ENCODE measurements at regions not wholly inside any gene's neighbourhood (a gene's known extent, or its start where the extent isn't known, plus 50 kb on each side); places are given as distances from the start of the nearest gene placed in this dataset.
"Not testable (repeated sequence)": the region's sequence is repeated elsewhere in the genome, so short reads cannot be mapped to it uniquely, and the experiment has no call there.

- Histone ChIP-seq H3K9me3 (ENCODE audit: control insufficient read depth, low read length) (no peaks in the 10 kb centered on the region), H3K79me2 (no peaks in the 10 kb centered on the region), H2AFZ (no peak overlapping the region), H3K4me2 (ENCODE audit: low read length) (no peak overlapping the region), H3K36me3 (ENCODE audit: control insufficient read depth, insufficient read depth, low read length) (no peaks in the 10 kb centered on the region), H3K27ac (no peak overlapping the region), H3K9ac (no peak overlapping the region), H3K4me1 (no peaks in the 10 kb centered on the region), H3K27me3 (ENCODE audit: control insufficient read depth, insufficient read depth, low read length) (no peaks in the 10 kb centered on the region), H3K4me3 (ENCODE audit: low read depth, low read length) (no peak overlapping the region)
- TF ChIP-seq CTCF (IDR thresholded peaks at IDR 0.05), result no peak
These were observed 79.2 kb upstream of the ABCA1 start for GRCh38 chr9:105007143-105007542.

GRCh38 chr9:105010089-105010488, 82.1 kb upstream of the ABCA1 start:
- not testable (repeated sequence) for H3K79me2 ChIP-seq; H3K4me1 ChIP-seq; H3K4me2 ChIP-seq (ENCODE audit: low read length); H3K9me3 ChIP-seq (ENCODE audit: control insufficient read depth, low read length); H3K27ac ChIP-seq; H2AFZ ChIP-seq; H3K36me3 ChIP-seq (ENCODE audit: control insufficient read depth, insufficient read depth, low read length); H3K9ac ChIP-seq; H3K4me3 ChIP-seq (ENCODE audit: low read depth, low read length); H3K27me3 ChIP-seq (ENCODE audit: control insufficient read depth, insufficient read depth, low read length)

DNA sequence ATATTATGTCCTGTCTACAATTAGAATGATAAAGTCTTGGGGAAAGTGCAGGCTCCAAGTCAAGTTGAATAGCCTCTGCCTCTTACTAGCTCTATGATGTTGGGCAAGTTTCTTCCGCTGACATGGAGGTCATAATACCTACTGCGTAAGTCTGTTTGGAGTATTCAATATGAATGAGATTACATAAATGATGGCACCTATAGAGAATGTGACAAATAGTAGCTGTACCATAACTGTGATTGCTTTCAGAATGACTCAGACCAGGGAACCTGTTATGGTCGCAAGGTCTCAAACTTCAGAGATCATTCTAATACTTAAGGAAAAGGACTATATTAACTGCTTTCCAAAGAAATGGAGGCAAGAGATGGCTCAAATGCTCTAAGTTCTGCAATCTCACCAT, 94.0 kb upstream of the ABCA1 start:
- Histone ChIP-seq H3K36me3 (ENCODE audit: control insufficient read depth, insufficient read depth, low read length) (no peaks in the 10 kb centered on the region), H3K9me3 (ENCODE audit: control insufficient read depth, low read length) (no peaks in the 10 kb centered on the region), H3K4me1 (no peaks in the 10 kb centered on the region), H3K79me2 (no peaks in the 10 kb centered on the region), H2AFZ (no peak overlapping the region), H3K4me3 (ENCODE audit: low read depth, low read length) (no peak overlapping the region), H3K27me3 (ENCODE audit: control insufficient read depth, insufficient read depth, low read length) (no peaks in the 10 kb centered on the region), H3K4me2 (ENCODE audit: low read length) (no peak overlapping the region), H3K27ac (no peak overlapping the region), H3K9ac (no peak overlapping the region)
- TF ChIP-seq CTCF (IDR thresholded peaks at IDR 0.05), result no peak

GRCh38 chr9:105022545-105022944, 94.6 kb upstream of the ABCA1 start:
- not testable (repeated sequence) for H3K4me1 ChIP-seq; H3K36me3 ChIP-seq (ENCODE audit: control insufficient read depth, insufficient read depth, low read length); H2AFZ ChIP-seq; H3K4me2 ChIP-seq (ENCODE audit: low read length); H3K79me2 ChIP-seq; H3K9me3 ChIP-seq (ENCODE audit: control insufficient read depth, low read length); H3K9ac ChIP-seq; H3K4me3 ChIP-seq (ENCODE audit: low read depth, low read length); H3K27ac ChIP-seq; H3K27me3 ChIP-seq (ENCODE audit: control insufficient read depth, insufficient read depth, low read length)

DNA sequence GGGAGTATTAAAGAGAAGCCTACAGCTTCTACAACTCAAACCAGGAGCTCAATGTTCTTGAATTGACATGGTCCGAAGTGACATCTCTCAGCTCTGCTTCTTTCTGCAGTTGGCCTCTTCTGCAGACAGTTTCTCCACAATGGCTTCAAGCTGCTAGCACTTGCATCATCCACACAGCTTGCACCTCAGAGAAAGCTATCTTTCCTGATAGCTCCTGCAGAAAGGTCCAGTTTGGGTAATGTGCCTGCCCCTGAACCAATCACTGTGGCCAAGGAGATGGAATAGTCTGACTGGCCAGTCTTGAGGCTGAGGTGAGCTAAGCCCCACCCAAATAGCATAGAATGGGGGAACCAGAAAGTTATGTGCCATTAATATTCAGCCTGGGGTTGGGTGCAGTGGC, 95.8 kb upstream of the ABCA1 start:
- no peak overlapping the region for H2AFZ ChIP-seq
- no peaks in the 10 kb centered on the region for H3K36me3 ChIP-seq (ENCODE audit: control insufficient read depth, insufficient read depth, low read length)
- H3K4me3 ChIP-seq (ENCODE audit: low read depth, low read length), result no peak overlapping the region

More for the DNA sequence above, 95.8 kb upstream of the ABCA1 start:
- no peaks in the 10 kb centered on the region for H3K4me1 ChIP-seq
- no peaks in the 10 kb centered on the region for H3K79me2 ChIP-seq
- H3K27ac ChIP-seq, result no peak overlapping the region
- TF ChIP-seq CTCF (IDR thresholded peaks at IDR 0.05), result no peak
- H3K9me3 ChIP-seq (ENCODE audit: control insufficient read depth, low read length), result no peaks in the 10 kb centered on the region
- no peak overlapping the region for H3K9ac ChIP-seq
- no peaks in the 10 kb centered on the region for H3K27me3 ChIP-seq (ENCODE audit: control insufficient read depth, insufficient read depth, low read length)
- no peak overlapping the region for H3K4me2 ChIP-seq (ENCODE audit: low read length)

All from parathyroid adenoma (tissue), 2 donors.